Adrenal gland (tissue), 9 donors: ENCODE measurements at regions not wholly inside any gene's neighbourhood (a gene's known extent, or its start where the extent isn't known, plus 50 kb on each side); places are given as distances from the start of the nearest gene placed in this dataset.

Experiments
- DNase-seq, 7 donors: peaks; one replicate each; pipeline ENCODE4 v3.0.0-alpha.2; 2019 to 2020
- H3K27ac ChIP-seq, 5 donors: fragments of 200-600 bp; sonication (generic) in 4 of 5; 1 replicate in 3 of 5; 2 replicates in 2 of 5; pipeline versions ENCODE4 v1.5.1 to v1.8.0; 2016 to 2020; ENCODE audit warnings: mild to moderate bottlenecking in 1 of 5
- H3K27me3 ChIP-seq: fragments of 200-600 bp; 2 replicates; pipeline ENCODE4 v1.8.0; 2021
- H3K36me3 ChIP-seq, 2 donors: fragments of 200-600 bp; replicated peaks in 1 of 2; 1 replicate in 1 of 2; 2 replicates in 1 of 2; pipeline versions ENCODE4 v1.5.1 to v1.8.0; 2018 to 2022
- H3K4me1 ChIP-seq, 2 donors: fragments of 200-600 bp; replicated peaks in 1 of 2; 1 replicate in 1 of 2; 2 replicates in 1 of 2; pipeline versions ENCODE4 v1.5.1 to v1.8.0; 2018 to 2021
- H3K4me3 ChIP-seq, 4 donors: fragments of 200-600 bp; sonication (generic) in 3 of 4; one replicate each; pipeline ENCODE4 v1.5.1; 2016 to 2018
- H3K9me3 ChIP-seq, 3 donors: fragments of 200-600 bp; sonication (generic) in 1 of 3; replicated peaks in 1 of 3; 1 replicate in 2 of 3; 2 replicates in 1 of 3; pipeline versions ENCODE4 v1.5.1 to v1.8.0; 2016 to 2021
- POLR2A ChIP-seq, 2 donors: fragments of 450-650 bp; IDR thresholded peaks; one replicate each; pipeline ENCODE4 v1.6.1; 2017; ENCODE audit warnings: antibody characterized with exemption in 2 of 2, mild to moderate bottlenecking in 2 of 2, moderate library complexity in 1 of 2
- WGBS, 4 donors: extraction: QIAGEN DNeasy Blood & Tissue Kit in 2 of 4; methylation state at CpG; one replicate each; pipeline versions ENCODE4 v1.1.5 to v1.1.7; 2013 to 2017; 5-methylcytosine and 5-hydroxymethylcytosine counted together
- intact Hi-C, 2 donors: fragments of 100-400 bp; cut with DNase I; formaldehyde crosslinking; loops; one replicate each; pipeline versions ENCODE4 v1.14.1 to v1.15.0; 2022 to 2023
- TF ChIP-seq, protein P1 (sequence below), 6 experiments: fragments of 450-650 bp in 4 of 6; fragments of 200-600 bp in 2 of 6; sonication (generic) in 1 of 6; IDR thresholded peaks; 1 replicate in 5 of 6; 2 replicates in 1 of 6; pipeline versions ENCODE4 v1.5.1 to v1.8.0; 2016 to 2021; ENCODE audit warnings: antibody characterized with exemption in 6 of 6, mild to moderate bottlenecking in 2 of 6, moderate library complexity in 1 of 6
- donor health status: healthy with polysubstance abuse.
- donor health status: Bipolar disorder and iron deficiency.
- donor health status: DM: yes; HTN: yes; CAD: no.
- donor health status: DM: no; HTN: no; CAD: no.
- donor health status: DM: no; HTN: no; CAD: no.

DNA sequence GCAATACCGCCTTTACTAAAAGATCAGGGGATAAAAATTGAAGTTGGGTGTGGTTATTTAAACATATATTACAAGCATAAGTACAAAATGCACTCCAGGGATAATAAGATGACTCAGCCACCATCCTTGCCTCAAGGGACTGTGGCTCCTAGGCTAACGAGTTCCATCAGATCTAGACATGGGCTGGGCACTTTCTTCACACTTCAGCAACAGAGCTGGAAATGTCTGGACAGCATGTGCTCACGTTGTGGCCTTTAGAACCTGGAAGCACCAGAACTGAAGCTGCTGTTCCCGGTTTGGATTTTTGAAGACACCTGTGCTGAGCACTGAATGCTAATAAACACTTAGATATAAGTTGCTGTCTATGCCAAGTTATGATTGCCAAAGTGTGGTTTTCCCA is 384.2 kb upstream of the SALL3 start:
- H3K36me3 ChIP-seq, result no peaks in the 10 kb centered on the region
- 57 to 75% (median 67%) methylated on average over 4 of the region's 4 CpGs for WGBS, 4 donors
- no peaks in the 10 kb centered on the region for H3K9me3 ChIP-seq
- no peak overlapping the region for H3K27ac ChIP-seq
- DNase-seq, result no peak
- no peak overlapping the region for H3K4me3 ChIP-seq
- TF ChIP-seq, protein P1, sequence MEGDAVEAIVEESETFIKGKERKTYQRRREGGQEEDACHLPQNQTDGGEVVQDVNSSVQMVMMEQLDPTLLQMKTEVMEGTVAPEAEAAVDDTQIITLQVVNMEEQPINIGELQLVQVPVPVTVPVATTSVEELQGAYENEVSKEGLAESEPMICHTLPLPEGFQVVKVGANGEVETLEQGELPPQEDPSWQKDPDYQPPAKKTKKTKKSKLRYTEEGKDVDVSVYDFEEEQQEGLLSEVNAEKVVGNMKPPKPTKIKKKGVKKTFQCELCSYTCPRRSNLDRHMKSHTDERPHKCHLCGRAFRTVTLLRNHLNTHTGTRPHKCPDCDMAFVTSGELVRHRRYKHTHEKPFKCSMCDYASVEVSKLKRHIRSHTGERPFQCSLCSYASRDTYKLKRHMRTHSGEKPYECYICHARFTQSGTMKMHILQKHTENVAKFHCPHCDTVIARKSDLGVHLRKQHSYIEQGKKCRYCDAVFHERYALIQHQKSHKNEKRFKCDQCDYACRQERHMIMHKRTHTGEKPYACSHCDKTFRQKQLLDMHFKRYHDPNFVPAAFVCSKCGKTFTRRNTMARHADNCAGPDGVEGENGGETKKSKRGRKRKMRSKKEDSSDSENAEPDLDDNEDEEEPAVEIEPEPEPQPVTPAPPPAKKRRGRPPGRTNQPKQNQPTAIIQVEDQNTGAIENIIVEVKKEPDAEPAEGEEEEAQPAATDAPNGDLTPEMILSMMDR (IDR thresholded peaks at IDR 0.05), result no peak
- no peak for TF ChIP-seq POLR2A (IDR thresholded peaks at IDR 0.05)
- no peaks in the 10 kb centered on the region for H3K27me3 ChIP-seq
- intact Hi-C loops, result no loop called here
- H3K4me1 ChIP-seq, result no peaks in the 10 kb centered on the region

DNA sequence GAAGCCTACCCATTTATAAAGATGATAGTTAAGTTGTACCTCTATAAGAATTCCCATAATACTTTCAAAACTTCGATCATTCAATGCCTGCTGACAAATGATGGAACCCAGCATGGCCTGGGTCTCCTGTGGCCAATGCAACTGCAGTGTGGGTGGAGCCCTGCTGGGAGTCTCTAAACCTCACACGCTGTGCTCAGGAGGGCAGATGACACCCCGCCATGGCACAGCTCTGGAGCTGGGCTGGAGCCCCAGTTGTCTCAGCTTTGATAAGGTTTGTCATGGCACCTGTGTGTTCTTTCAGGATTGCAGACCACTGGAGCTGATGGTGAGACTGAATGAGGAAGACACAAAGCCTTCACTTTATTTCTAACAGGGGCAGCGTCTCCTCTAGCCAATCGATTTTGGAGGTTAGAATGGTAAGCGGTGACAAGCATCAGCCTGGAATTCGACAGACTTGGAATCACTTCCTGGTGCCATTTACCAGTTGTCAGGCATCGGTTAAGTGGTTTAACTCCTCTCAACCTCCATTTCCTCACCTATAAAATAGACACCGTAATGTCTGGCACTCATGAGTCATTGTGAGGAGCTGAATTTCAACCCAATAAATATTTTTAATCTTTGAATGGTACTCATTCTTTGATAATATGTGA is 383.6 kb upstream of the SALL3 start:
- whole genome bisulfite sequencing, 4 donors, result 74 to 81% (median 77%) methylated on average over 8 to 9 of the region's 9 CpGs
- intact Hi-C loops, result no loop called here
- no peaks in the 10 kb centered on the region for H3K4me1 ChIP-seq

DNA sequence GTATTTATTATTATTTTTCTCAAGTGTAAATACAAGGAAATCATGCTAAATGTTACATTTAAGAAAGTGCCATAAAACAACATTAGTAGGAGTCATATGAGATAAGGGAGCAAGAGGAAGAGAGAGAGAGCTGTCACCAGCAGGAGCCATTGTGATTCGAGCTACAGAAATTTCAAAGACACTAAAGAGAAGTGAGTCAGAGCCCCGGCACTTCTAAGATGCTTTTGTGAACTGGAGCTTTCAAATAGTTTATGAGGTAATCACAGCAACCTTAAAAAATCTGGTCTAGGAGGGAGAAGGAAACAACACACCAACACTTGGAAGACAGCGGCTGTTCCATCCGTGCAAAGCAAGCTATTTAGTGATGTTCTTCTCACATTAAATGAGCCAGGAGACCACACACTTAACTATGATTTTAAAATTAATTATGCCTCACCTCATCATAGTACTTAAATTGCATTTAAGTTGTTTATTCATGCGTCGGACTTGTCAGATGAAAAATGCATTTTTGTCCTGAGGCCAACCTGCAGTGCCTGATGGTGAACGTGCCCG is 382.7 kb upstream of the SALL3 start:
- 57 to 62% (median 59%) methylated on average over 8 of the region's 8 CpGs for WGBS, 4 donors
- H3K4me1 ChIP-seq, result no peaks in the 10 kb centered on the region
- H3K27ac ChIP-seq, result no peak overlapping the region
- no peak for TF ChIP-seq POLR2A (IDR thresholded peaks at IDR 0.05)
- TF ChIP-seq, protein P1 (IDR thresholded peaks at IDR 0.05), result no peak
- H3K9me3 ChIP-seq, result no peaks in the 10 kb centered on the region
- H3K27me3 ChIP-seq, result no peaks in the 10 kb centered on the region
- no peak overlapping the region for H3K4me3 ChIP-seq
- intact Hi-C loops, result no loop called here
- no peaks in the 10 kb centered on the region for H3K36me3 ChIP-seq
- DNase-seq, result no peak

More for the DNA sequence above, 383.6 kb upstream of the SALL3 start:
- no peak for TF ChIP-seq POLR2A (IDR thresholded peaks at IDR 0.05)
- TF ChIP-seq, protein P1 (IDR thresholded peaks at IDR 0.05), result no peak
- H3K27ac ChIP-seq, result no peak overlapping the region
- H3K4me3 ChIP-seq, result no peak overlapping the region
- no peaks in the 10 kb centered on the region for H3K9me3 ChIP-seq
- DNase-seq, result no peak
- H3K27me3 ChIP-seq, result no peaks in the 10 kb centered on the region
- H3K36me3 ChIP-seq, result no peaks in the 10 kb centered on the region

DNA sequence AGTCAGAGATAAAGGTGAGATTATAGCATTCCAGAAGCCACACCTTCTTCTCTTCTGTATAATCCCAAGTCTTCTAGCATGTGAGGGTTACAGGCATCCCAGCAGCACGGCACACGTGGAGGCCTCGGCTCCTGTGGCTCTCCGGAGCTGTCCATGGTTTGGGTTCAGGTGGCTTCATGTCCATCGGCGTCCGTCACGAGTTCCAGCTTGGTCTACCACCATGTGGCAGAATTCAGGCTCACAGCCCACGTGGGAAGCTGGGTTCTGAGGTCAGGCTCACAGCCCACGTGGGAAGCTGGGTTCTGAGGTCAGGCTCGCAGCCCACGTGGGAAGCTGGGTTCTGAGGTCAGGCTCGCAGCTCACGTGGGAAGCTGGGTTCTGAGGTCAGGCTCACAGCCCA is 378.3 kb upstream of the SALL3 start:
- Histone ChIP-seq H3K27ac (no peak overlapping the region), H3K4me1 (no peaks in the 10 kb centered on the region)
- WGBS, 4 donors, result 58 to 79% (median 60%) methylated on average over 10 to 14 of the region's 14 CpGs

More for the DNA sequence above, 378.3 kb upstream of the SALL3 start:
- Histone ChIP-seq H3K27me3 (no peaks in the 10 kb centered on the region), H3K36me3 (no peaks in the 10 kb centered on the region), H3K9me3 (no peaks in the 10 kb centered on the region), H3K4me3 (no peak overlapping the region)
- TF ChIP-seq, protein P1 (IDR thresholded peaks at IDR 0.05), result no peak
- TF ChIP-seq POLR2A (IDR thresholded peaks at IDR 0.05), result no peak
- DNase-seq, result no peak
- intact Hi-C loops, result no loop called here
